SIG-M5 treated with dmso at 0.1 percent for 504 hours (cell line): ENCODE measurements at regions not wholly inside any gene's neighbourhood (a gene's known extent, or its start where the extent isn't known, plus 50 kb on each side); places are given as distances from the start of the nearest gene placed in this dataset.
"Not testable (repeated sequence)": the region's sequence is repeated elsewhere in the genome, so short reads cannot be mapped to it uniquely, and the experiment has no call there.

Experiments
- DNase-seq: peaks from one replicate; lab custom pipeline; 2025; ENCODE audit not compliant: unreplicated experiment; lab: John Stamatoyannopoulos, UW

GRCh38 chr14:104395276-104395675 is 184.3 kb upstream of the C14orf180 start:
- no peak for DNase-seq

- DNase-seq: no peak
Observed at GRCh38 chr14:104395941-104396681, 183.5 kb upstream of the C14orf180 start.

GRCh38 chr14:104396682-104397470 is 182.7 kb upstream of the C14orf180 start:
- DNase-seq: no peak

GRCh38 chr14:104397956-104398355 is 181.6 kb upstream of the C14orf180 start:
- no peak for DNase-seq

GRCh38 chr14:104398656-104399055 is 180.9 kb upstream of the C14orf180 start:
- no peak for DNase-seq

GRCh38 chr14:104399432-104400155 is 180.0 kb upstream of the C14orf180 start:
- DNase-seq: no peak

GRCh38 chr14:104400355-104400754 is 179.2 kb upstream of the C14orf180 start:
- DNase-seq: no peak

- DNase-seq: no peak
Observed at GRCh38 chr14:104401785-104402184, 177.8 kb upstream of the C14orf180 start.

- not testable (repeated sequence) for DNase-seq
Observed at GRCh38 chr14:104402303-104402702, 177.3 kb upstream of the C14orf180 start.

GRCh38 chr14:104403421-104404220 is 175.9 kb upstream of the C14orf180 start:
- no peak for DNase-seq

GRCh38 chr14:104404922-104405321 is 174.6 kb upstream of the C14orf180 start:
- no peak for DNase-seq

- no peak for DNase-seq
Observed at GRCh38 chr14:104405360-104406226, 174.0 kb upstream of the C14orf180 start.

GRCh38 chr14:104406831-104407230 is 172.7 kb upstream of the C14orf180 start:
- no peak for DNase-seq

GRCh38 chr14:104416383-104416782 is 163.2 kb upstream of the C14orf180 start:
- no peak for DNase-seq

- no peak for DNase-seq
Observed at GRCh38 chr14:104419865-104420505, 159.6 kb upstream of the C14orf180 start.

- not testable (repeated sequence) for DNase-seq
Observed at GRCh38 chr14:104420523-104420922, 159.0 kb upstream of the C14orf180 start.

GRCh38 chr14:104420990-104421389 is 158.6 kb upstream of the C14orf180 start:
- DNase-seq: no peak

- no peak for DNase-seq
Observed at GRCh38 chr14:104421401-104421821, 158.2 kb upstream of the C14orf180 start.
